ENCODE measurements at regions not wholly inside any gene's neighbourhood (a gene's known extent, or its start where the extent isn't known, plus 50 kb on each side); places are given as distances from the start of the nearest gene placed in this dataset.

GRCh38 chr15:81887912-81888311 is 157.9 kb downstream of the MEX3B start:
- TF ChIP-seq CTCF (IDR thresholded peaks at IDR 0.05) (no peak), EP300 (IDR thresholded peaks at IDR 0.05) (no peak), POLR2A (IDR thresholded peaks at IDR 0.05) (no peak)
